ENCODE measurements at regions not wholly inside any gene's neighbourhood (a gene's known extent, or its start where the extent isn't known, plus 50 kb on each side); places are given as distances from the start of the nearest gene placed in this dataset.
"Not testable (repeated sequence)": the region's sequence is repeated elsewhere in the genome, so short reads cannot be mapped to it uniquely, and the experiment has no call there.

DNA sequence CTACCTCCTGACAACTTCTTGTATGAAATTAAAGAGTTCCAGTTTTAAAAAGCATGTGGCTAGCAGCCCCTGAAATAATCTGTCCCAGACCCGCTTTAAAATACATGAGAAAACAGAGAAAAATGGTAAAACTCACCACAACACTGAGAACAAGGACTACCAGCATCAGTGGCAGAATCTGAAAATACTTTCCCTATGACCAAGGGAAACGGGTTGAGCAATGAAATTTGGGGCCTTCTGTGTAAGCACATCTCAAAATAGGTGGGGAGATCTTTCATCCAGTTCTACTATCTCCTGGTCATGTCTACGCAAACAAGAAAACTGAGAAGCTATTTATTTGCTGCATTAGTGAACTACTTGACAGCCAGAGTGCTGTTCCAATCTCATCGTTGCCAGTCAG lies 172.3 kb downstream of the LNPK start:
- no peak for DNase-seq (ENCODE audit: low spot score)

DNA sequence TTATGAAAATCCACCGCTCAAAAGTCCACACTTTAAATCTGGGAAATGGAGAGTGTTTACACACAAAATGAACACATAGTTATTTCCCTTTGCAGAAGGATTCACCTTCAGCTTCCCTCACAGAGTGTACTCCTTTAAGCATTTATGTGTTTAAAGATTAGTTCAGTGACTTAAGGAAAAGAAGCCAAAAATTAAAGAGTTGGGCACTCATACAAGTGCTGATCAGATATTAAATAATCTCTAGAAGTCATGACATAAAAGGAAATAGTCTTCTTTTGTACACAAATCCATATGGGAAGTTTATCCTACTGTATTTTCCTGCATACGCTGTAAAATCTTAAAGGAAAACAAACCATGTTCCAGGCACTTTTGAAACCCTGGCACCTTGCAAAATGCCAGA lies 174.2 kb downstream of the LNPK start:
- DNase-seq (ENCODE audit: low spot score): no peak

DNA sequence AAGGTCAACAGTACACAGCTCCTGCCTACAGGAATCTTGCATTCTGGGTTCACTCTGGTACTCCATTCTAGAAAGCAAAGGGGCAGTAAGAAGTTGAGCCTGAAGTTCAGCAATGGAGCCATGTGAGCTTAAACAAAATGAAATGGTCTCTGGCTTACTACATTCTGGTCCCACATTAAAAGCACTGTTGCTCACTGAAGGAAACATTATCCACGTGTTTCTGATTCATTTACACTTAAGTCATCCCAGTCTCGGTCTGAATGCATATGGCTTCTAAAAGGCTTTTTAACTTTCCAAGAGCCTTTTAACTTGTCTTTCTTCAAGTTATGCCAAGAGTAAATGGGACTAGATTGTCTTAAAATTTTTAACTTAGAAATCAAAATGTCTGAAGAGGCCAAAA lies 177.8 kb downstream of the LNPK start:
- DNase-seq (ENCODE audit: low spot score): no peak

DNA sequence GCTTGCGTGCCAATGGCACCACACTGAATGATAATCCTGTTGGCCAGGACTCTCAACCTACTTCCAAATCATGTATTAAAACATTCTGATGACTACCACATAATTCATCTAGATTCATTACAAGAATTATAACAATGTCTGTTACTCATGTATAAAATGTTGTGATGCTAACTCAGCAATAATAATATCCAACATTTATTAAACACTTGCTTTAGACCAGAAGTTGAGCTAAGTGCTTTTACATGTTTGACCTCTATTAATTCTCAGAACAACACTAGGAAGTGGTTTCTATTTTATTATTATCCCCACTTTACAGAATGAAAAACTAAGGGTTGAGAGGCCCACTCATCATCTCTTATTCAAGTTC lies 178.4 kb downstream of the LNPK start:
- no peak for DNase-seq (ENCODE audit: low spot score)

DNA sequence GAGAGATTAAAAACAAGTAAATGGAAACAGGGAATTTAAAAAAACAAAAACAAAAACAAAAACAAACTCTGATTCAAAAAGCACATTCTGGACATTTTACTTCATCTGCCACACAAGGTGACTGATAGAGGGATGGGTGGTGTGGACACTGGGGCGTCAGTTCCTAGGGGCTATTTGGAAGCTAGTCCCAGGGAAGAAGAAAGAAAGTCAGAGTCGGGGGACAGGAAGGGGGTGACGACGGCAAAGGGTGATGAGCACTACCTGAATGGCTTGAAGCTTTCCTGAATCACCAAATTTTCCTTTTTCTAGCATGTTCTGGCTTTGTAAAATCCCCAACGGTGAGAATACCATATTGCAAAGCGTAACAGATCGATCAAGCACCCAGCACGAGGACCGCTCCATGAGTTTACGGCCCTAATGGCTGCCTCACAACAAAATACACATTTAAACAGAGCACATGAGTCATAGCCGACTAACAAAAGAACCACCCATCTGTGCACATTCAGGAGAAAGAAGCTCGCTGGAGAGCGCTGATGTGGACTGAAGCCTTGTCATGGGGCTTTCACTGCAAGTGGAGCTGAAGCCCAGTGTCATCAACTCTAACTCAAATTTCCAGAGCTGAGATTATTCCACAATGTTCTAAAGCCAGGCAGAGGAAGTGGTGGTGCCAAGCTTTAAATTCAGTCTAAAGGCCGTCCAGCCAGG lies 178.9 kb downstream of the LNPK start:
- DNase-seq (ENCODE audit: low spot score): no peak

DNA sequence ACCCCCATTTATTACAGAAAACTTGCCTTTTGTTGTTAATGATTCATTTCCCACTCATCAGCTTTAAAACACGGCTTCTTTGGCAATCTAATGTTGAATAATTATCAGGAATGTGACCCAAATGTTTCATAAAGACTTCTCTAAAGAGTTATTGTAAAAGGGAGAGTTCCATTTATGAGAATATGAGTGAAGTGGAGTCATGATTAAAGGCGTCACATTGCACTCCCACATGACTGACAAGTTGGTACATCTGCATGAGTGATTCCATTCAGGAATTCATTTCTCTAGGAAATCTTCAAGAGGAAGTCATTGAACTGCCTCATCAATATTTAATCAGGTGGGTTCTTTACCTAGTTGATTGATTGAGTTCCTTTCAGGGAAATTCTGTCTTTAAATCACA lies 184.8 kb downstream of the LNPK start:
- no peak for DNase-seq (ENCODE audit: low spot score)

DNA sequence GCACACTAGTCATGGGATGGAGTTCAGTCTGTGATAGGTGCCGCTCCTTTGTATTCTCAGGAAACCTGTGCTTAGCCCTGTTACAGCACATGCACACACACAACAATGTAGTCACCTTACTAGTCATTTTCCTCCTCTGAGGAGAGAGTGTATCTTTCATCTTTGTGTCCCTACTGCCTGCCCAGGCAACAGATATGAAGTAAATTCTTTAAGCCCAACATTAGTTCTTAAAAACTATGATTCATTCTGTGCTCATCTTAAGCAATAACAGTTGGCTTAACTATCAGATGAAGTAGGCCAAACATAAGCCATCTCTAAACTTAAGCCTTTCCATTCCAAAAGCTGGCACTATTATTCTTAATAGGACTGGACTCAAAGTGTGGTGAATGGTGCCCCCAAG lies 186.5 kb downstream of the LNPK start:
- no peak for DNase-seq (ENCODE audit: low spot score)

DNA sequence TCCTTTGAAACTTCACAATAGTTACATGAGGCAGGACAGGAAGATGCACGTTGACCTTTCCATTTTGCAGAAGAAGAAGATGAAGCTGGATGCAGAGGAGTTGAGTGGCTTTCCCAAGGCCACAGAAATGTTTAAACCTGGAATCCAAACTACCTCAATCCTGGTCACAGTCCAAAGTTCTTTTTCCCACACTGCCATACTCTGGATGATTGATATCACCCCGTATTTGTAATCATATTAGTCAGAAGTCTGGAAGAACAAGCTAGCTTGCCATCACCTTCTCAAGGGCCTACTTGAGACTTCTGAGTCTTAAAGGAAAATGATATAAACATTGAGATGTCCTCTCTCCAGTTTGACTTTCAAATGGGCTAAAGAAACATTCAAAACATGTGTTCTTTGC lies 190.1 kb downstream of the LNPK start:
- no peak for DNase-seq (ENCODE audit: low spot score)

DNA sequence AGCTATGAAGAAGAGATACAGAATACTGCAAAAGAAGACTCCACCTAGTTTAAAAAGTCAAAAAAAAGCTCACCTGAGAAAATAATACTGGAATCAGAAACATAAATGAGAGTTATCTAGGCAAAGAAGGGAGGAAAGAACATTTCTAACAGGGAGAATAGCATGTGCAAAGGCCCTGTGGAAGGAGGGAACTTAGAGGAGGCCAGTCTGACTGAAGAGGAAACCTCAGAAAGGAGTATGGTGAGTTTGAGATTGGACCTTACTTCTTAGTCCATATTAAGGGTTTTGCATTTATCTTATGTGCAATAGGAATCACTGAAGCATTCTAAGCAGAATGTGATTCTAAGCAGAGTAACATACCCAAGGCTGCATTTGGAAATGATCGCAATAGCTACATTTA lies 193.2 kb downstream of the LNPK start:
- DNase-seq (ENCODE audit: low spot score): no peak

DNA sequence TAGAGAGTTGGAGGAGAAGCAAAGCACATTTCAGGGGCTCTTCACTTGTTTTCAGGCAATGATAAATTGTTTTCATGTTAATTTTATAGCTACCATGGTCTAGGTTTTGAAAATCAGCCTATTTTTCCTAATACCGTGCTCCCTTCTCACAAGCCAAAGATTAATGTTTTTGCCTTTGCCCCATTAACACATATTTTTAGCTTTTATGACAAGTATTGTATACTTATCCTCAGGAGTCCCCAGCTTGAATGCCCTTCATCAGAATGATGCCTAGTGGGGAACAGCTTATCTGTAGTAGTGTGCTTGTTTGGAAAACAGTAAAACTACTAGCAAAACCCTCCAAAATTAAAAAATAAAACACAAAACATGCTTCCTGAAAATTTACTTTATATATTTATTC lies 194.0 kb downstream of the LNPK start:
- DNase-seq (ENCODE audit: low spot score): no peak

DNA sequence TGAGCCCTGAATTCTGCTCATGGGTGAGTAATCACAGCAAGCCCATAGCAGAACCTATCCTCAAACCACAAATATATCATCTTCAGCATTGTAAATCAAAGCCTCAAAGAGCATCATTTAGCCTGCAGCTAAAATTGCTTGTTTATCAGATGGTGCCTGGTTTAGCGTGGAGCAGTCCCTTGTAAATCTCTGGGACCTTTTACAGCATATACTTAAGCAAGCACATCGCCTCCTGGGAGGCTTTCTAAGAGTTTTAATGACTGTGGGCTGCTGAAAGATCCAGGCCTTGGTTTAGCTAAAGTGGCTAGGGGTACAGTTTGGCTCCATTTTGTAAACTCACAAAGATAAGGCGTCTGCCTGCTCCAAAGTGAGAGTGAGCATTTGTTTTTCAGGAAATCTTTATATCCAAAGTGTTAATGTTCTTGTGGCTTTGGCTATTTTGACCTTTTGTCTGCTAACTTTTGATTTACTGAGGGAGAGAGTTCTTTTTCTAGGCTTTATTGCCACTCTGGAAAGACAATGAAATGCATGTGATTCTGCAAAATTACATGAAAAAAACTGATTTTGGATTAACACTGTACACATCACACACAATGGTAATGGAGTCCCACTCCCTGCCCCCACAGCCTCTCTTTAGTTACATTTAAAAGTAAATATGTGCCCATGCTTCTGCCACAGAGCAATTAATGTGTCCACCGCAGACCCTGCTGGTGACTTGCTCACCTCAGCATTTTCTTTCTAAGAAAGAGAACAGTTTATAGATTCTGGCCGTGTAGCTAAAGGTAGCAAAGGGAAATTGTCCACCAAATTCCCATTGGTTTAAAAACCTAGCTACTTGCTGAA lies 194.8 kb downstream of the LNPK start:
- no peak for DNase-seq (ENCODE audit: low spot score)

DNA sequence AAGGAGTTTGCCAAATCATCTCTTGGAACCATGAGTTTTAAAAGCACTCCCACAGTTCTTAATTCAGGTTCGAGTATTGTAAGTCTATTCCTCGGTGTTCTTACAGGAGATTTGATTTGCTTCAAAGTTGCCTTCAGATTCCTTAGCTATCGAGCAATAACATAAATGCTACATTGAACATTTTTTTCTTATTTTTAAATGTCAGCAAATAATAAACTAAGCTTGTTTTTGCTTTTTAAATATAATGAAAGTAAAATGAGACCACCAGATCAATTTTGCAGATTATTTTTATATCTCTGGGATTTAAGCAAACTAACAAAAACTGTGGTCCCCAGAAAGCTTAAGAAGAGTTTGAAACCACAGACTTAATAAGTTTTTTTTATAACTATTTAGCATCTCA lies 195.5 kb downstream of the LNPK start:
- no peak for DNase-seq (ENCODE audit: low spot score)

DNA sequence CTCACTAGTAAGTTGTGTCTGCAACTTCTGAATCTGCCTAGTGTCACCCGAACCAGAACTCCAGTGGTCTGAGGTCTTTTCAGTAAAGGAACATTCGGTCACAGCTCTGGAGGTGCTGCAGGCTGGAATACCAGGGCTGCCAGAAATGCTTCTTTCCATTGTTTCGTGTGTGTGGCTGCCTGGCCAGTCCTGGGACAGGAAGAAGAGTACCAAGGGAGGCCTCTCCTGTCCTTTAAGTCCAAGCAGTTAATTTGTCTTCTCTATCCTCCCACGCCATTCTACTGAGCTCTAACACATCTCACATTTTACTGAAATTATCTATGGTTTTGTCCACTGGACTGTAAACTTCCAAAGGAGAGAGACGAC lies 196.0 kb downstream of the LNPK start:
- no peak for DNase-seq (ENCODE audit: low spot score)

DNA sequence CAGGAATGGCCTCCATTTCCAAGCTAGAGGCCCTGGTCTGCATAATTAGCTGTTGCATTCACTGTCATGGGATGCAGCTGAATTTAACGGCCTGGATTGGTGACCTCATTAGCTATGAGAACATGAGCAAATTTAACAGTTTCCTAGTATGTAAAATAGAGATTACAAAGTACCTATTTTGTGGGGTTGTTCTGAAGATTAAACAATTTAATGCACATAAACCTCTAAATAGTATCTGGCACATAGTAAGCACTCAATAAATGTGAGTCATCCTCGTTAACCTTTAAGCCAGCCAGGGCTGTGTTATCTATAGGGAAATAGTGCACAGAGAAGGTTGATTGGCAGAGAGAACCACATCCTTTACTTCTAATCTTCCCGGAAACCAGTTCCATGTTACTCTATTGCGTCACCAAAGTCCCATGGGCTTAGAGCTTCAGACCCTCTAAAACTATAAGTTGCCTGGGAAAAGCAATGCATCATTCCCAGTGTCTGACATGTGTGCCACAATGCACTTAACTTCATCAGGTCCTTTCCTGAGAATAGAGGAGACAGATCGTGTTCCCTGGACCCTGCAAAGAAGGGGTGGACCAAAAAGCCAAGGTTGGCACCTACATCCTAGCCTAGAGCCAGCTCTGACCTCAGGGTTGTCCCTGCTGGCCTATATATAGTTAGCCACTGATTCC lies 196.5 kb downstream of the LNPK start:
- no peak for DNase-seq (ENCODE audit: low spot score)

DNA sequence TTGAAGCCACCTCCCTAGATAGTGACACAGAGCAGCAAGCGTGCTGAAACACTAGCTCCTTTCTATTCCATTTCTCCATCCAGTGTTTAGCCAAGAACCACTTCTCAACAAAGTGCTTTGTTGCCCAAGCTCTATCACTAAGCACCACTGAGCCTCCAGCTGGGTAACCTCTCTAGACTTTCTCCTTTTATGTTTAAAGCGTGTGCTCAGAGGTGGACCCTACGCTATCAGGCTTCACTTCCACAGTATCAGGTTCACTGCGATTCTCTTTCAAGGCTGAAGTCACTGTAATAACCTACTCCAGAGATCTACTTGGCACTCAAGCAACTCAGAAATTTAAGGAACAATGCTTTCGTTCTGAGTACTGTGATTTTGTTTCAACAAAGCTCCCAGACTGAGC lies 197.9 kb downstream of the LNPK start:
- no peak for DNase-seq (ENCODE audit: low spot score)

DNA sequence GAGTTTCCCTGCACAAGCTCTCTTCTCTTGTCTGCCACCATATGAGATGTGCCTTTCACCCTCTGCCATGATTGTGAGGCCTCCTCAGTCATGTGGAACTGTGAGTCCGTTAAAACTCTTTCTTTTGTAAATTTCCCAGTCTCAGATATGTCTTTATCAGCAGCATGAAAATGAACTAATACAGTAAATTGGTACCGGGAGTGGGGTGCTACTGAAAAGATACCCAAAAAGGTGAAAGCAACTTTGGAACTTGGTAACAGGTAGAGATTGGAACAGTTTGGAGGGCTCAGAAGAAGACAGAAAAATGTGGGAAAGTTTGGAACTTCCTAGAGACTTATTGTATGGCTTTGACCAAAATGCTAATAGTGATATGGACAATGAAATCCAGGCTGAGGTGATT lies 205.6 kb downstream of the LNPK start:
- not testable (repeated sequence) for DNase-seq (ENCODE audit: low spot score)

DNA sequence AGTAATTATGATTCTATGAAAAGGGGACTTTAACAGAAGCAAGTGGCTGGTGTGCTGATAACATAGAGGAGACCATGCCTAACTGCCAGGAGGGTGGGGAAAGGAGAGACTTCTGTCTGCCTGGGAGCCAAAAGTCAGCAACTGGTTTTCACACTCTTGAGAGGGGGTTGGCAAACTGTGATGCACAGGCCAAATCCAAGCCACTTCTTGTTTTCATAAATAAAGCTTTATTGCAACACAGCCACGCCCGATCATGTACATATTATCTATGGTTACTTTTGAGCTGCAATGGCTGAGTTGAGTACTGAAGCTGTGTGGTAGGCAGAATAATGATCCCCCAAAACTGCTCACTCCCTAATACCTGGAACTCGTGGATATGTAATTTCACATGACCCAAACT lies 208.4 kb downstream of the LNPK start:
- no peak for DNase-seq (ENCODE audit: low spot score)

DNA sequence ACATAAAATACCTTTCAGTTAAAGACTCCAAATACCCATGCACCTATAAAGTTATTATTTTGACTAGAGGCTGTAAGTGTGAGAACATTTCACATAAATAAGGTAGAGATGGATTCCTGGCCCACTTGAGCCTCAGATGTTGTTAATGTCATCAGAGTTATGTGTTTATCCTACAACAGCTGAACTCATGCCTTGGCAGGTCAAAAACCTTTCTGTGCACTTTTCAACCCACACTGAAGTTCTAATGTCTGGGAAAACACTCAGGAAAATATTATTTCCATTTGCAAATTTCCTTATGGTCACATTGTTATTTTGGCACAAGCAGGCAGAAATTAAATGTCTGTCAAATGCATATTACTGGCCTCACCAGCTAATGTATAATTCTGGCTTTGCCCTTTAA lies 209.2 kb downstream of the LNPK start:
- DNase-seq (ENCODE audit: low spot score): no peak

DNA sequence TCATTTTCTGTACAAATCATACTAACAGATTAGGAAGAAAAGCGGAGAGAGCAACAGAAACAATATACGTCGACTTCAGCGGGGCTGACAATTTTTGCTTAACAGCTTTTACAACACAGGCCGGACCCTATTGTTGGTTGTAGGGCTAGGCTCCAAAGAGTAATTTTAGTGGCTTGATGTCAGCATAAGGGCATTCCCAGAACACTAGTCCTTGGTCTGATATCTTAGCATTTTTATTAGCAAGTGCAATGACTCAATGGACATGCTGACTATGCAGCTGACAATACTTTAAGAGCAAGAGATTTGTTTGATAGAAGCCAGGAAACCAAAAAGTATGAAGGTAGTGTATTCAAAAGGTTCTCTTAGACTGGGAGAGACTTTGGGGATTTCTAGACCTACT lies 209.9 kb downstream of the LNPK start:
- DNase-seq (ENCODE audit: low spot score): no peak

DNA sequence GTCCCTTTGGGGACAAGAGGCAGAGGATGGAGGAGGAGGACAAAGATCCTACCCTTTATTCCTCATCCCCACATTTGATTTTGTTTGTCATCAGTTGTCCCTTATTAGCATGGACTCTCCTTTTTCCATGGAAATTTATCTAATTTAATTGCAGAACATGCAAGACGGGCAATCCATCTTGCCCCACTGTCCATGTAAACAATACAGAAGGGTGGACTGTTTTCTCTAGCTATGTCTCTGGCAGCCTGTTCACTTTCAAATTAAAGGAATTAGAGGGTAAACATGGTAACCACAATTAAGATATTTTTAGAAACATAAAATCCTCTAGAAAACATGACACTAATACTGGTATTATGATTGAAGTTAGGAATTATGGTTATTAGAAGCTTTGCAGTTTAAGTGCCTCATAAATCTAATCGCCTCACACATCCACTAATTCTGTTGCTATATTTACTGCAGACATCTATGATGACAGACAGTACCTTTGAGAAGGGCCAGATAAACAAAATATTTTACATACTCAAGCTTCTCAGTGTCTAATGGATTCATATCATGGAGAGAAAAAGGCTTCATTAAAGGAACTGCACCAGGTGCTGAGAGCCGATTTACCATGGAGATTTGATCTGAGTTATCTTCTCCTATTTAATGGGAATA lies 215.5 kb downstream of the LNPK start:
- DNase-seq (ENCODE audit: low spot score): no peak

DNA sequence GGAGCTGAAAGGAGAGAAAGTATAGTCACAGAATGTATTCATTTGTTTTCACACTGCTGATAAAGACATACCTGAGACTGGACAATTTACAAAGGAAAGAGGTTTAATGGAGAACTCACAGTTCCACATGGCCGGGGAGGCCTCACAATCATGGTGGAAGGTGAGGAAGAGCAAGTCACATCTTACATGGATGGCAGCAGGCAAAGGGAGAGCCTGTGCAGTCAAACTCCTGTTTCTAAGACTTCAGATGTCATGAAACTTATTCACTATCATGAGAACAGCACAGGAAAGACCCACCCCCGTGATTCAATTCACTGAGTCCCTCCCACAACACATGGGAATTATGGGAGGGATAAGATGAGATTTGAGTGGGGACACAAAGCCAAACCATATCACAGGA lies 224.7 kb downstream of the LNPK start:
- not testable (repeated sequence) for DNase-seq (ENCODE audit: low spot score)

DNA sequence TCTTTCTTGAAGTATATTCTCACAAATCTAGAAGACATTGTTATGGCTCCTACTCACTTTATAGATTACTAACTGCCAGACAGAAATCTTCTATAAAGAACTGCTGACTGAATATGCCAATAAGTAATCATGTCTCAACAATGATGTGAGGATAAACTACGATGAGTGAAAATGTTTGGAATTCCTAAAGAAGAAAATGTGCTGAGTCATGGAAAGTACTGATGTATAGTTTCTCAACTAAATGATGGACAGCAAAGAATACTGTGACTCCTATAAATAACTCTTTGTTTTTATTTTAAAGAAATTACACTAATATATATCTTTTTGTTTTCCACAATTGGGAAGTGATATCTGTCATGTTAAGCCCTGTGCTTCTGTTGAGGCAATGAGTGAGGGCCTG lies 232.9 kb downstream of the LNPK start:
- no peak for DNase-seq (ENCODE audit: low spot score)

DNA sequence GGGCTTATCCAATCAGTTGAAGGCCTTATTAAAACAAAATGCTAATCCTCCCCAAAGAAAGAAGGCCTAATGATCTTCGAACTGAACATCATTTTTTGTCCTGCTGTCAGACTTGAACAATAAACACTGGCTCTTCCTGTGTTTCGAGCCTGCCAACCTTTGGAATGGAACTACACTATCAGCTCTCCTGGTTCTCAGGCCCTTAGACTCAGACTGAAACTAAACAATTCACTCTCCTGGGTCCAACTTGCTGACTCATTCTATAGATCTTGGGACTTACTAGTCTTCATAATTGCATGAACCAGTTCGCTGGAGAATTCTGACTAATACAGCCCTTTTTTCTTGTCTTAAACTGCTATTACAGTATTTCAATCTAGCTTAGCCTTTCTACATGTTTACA lies 235.2 kb downstream of the LNPK start:
- no peak for DNase-seq (ENCODE audit: low spot score)

Data from germinal center (tissue), 1 donor.